Pons (tissue), 1 donor: ENCODE measurements at regions not wholly inside any gene's neighbourhood (a gene's known extent, or its start where the extent isn't known, plus 50 kb on each side); places are given as distances from the start of the nearest gene placed in this dataset.

Experiments used
- DNase-seq: peaks from one replicate; pipeline ENCODE4 v3.0.0-alpha.2; 2016; ENCODE audit warnings: low spot score

- no peak for DNase-seq
Observed at GRCh38 chr3:933326-933725, 159.5 kb upstream of the CNTN6 start.

- no peak for DNase-seq
Observed at GRCh38 chr3:944786-945185, 148.0 kb upstream of the CNTN6 start.

- no peak for DNase-seq
Observed at GRCh38 chr3:945738-946137, 147.1 kb upstream of the CNTN6 start.

GRCh38 chr3:952906-953305, 139.9 kb upstream of the CNTN6 start:
- no peak for DNase-seq

GRCh38 chr3:963255-963654, 129.6 kb upstream of the CNTN6 start:
- DNase-seq = no peak

GRCh38 chr3:963755-964154, 129.1 kb upstream of the CNTN6 start:
- no peak for DNase-seq

GRCh38 chr3:965826-966225, 127.0 kb upstream of the CNTN6 start:
- DNase-seq = no peak

GRCh38 chr3:966341-966740, 126.5 kb upstream of the CNTN6 start:
- no peak for DNase-seq

- DNase-seq = no peak
Observed at GRCh38 chr3:973340-973739, 119.5 kb upstream of the CNTN6 start.

GRCh38 chr3:976006-976405, 116.8 kb upstream of the CNTN6 start:
- DNase-seq = no peak

- no peak for DNase-seq
Observed at GRCh38 chr3:981156-981555, 111.7 kb upstream of the CNTN6 start.

- DNase-seq = no peak
Observed at GRCh38 chr3:988785-989184, 104.0 kb upstream of the CNTN6 start.

- no peak for DNase-seq
Observed at GRCh38 chr3:992871-993270, 100.0 kb upstream of the CNTN6 start.

- DNase-seq = no peak
Observed at GRCh38 chr3:1002010-1002409, 90.8 kb upstream of the CNTN6 start.

GRCh38 chr3:1007866-1008265, 85.0 kb upstream of the CNTN6 start:
- no peak for DNase-seq

GRCh38 chr3:1010228-1010627, 82.6 kb upstream of the CNTN6 start:
- no peak for DNase-seq

GRCh38 chr3:1015826-1016225, 77.0 kb upstream of the CNTN6 start:
- DNase-seq = no peak

- DNase-seq = no peak
Observed at GRCh38 chr3:1017870-1018269, 75.0 kb upstream of the CNTN6 start.

GRCh38 chr3:1019157-1019556, 73.7 kb upstream of the CNTN6 start:
- DNase-seq = no peak

GRCh38 chr3:1026395-1026794, 66.4 kb upstream of the CNTN6 start:
- no peak for DNase-seq

GRCh38 chr3:1036207-1036826, 56.5 kb upstream of the CNTN6 start:
- DNase-seq = no peak

GRCh38 chr3:1037631-1038030, 55.2 kb upstream of the CNTN6 start:
- no peak for DNase-seq
